ENCODE measurements at regions not wholly inside any gene's neighbourhood (a gene's known extent, or its start where the extent isn't known, plus 50 kb on each side); places are given as distances from the start of the nearest gene placed in this dataset.

DNA sequence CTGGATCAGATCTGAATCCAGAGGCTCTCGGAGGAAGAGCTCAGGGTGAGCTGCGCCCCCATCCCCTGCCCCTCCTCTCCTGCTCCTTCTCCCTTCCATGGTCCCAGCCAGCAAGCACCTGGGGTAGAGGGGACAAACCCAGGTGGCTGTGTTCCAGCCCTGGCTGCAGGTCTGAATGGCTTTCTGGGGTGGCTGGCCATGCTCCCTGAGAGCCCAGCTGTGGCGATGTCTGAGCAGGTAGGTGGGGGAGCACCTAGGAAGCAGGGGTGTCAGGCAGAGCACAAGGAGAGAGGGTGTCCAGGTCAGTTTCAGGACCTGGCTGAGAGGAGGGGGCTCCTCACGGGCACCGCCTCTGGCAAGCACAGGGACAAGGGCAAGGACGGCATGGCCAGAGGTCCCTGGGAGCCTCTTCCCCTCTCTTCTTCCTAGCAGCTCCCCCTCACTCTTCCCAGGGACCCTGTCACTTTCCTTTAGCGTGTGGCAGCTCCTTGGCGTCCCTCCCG, 310.0 kb downstream of the SEC14L1 start:
- TF ChIP-seq, protein P1, sequence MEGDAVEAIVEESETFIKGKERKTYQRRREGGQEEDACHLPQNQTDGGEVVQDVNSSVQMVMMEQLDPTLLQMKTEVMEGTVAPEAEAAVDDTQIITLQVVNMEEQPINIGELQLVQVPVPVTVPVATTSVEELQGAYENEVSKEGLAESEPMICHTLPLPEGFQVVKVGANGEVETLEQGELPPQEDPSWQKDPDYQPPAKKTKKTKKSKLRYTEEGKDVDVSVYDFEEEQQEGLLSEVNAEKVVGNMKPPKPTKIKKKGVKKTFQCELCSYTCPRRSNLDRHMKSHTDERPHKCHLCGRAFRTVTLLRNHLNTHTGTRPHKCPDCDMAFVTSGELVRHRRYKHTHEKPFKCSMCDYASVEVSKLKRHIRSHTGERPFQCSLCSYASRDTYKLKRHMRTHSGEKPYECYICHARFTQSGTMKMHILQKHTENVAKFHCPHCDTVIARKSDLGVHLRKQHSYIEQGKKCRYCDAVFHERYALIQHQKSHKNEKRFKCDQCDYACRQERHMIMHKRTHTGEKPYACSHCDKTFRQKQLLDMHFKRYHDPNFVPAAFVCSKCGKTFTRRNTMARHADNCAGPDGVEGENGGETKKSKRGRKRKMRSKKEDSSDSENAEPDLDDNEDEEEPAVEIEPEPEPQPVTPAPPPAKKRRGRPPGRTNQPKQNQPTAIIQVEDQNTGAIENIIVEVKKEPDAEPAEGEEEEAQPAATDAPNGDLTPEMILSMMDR (IDR thresholded peaks at IDR 0.05), result no peak
- no peak for TF ChIP-seq POLR2AphosphoS5 (IDR thresholded peaks at IDR 0.05)

All from stomach (tissue), 4 donors.